HG03378 (cell line): ENCODE measurements at regions not wholly inside any gene's neighbourhood (a gene's known extent, or its start where the extent isn't known, plus 50 kb on each side); places are given as distances from the start of the nearest gene placed in this dataset.
A peak's percentile ranks its signal among the peaks of the same experiment; 100 is the strongest.

Source experiments
- ATAC-seq: cut with Tn5 transposase; IDR thresholded peaks from one replicate; pipeline ENCODE4 v1.9.1; 2021; ENCODE audit warnings: mild to moderate bottlenecking, moderate library complexity; ENCODE audit not compliant: unreplicated experiment

- no peak for ATAC-seq
These were observed 214.6 kb downstream of the PRL start for GRCh38 chr6:22082218-22082617.

DNA sequence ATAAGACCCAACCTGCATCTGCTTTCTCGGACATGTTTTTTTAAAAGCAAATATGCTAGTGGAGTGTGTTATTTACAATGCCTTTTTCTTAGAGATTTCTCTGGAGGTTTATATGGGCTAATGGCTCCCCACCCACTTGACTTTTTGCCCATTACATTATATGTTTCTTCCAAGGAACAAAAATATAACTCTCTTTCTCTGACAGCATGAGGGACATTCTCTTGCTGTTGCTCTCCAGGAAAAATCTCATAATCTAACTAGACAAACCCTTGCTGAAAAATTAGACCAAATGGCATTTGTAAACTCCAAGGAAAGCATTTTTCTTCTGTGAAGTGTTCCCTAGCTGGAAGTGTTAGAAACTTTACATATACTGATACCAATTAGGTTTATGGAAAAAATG lies 213.7 kb downstream of the PRL start:
- no peak for ATAC-seq

GRCh38 chr6:22087960-22088706 lies 208.7 kb downstream of the PRL start:
- ATAC-seq = no peak

GRCh38 chr6:22091424-22091948 lies 205.3 kb downstream of the PRL start:
- ATAC-seq = no peak

GRCh38 chr6:22095836-22096235 lies 201.0 kb downstream of the PRL start:
- no peak for ATAC-seq

GRCh38 chr6:22098601-22099031 lies 198.2 kb downstream of the PRL start:
- ATAC-seq = no peak

GRCh38 chr6:22099231-22099630 lies 197.6 kb downstream of the PRL start:
- ATAC-seq = no peak

DNA sequence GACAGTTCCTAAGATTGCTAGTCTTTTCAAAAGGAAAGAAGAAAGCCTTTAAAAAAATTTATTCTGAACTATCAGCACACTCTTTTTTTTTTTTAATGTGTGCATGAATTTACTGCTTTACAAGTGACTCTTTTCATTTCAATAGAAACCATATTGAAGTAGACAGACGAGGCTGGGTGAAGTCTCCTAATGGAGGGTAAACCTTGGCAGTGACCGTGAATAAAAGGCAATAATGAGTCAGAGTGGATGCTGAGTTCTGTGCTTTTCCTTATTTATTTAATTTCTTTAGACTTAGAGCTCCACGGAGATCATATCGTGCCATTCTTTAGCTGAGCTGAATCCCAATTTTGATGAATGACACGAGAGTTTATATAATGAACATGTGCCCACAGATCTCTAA lies 196.9 kb downstream of the PRL start:
- ATAC-seq = no peak

DNA sequence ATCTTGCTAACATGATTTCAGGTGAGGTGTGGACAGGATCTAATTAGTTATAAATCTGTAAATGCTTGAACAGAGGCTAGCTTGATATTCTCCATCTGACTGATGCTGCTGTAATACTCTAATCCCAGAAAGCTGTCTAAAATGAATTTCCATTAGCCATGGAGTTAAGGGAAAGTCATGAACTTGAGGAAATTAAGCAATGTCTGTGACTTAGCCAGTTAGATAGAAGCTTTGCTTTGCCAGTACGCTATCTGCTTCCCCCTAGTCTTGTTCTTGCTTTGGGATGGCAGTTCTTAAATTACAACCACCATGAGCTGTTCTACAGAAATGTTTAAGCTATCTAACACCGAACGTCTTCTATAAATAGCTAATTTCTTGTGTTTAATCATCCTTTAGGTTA lies 195.7 kb downstream of the PRL start:
- no peak for ATAC-seq

GRCh38 chr6:22102671-22103070 lies 194.2 kb downstream of the PRL start:
- ATAC-seq = peak; percentile 97

GRCh38 chr6:22106451-22106850 lies 190.4 kb downstream of the PRL start:
- ATAC-seq = no peak

DNA sequence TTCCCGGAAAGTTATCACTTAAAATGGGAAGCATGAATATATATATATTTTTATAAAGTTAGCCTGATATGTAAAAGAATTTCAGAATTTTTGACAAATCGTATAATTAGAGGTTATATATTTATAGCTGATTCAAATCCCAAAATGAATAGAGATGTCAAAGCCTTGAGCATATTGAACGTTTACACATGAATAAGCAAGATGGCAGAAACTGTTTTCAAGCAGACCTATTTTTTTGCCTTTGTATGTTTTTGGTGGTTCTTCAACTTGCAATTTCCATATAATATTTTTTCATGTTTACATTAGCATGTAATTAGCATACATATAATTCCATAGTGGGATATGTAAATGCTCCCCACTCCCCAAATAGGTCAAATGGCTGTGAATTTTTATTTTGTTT lies 189.9 kb downstream of the PRL start:
- ATAC-seq = no peak

DNA sequence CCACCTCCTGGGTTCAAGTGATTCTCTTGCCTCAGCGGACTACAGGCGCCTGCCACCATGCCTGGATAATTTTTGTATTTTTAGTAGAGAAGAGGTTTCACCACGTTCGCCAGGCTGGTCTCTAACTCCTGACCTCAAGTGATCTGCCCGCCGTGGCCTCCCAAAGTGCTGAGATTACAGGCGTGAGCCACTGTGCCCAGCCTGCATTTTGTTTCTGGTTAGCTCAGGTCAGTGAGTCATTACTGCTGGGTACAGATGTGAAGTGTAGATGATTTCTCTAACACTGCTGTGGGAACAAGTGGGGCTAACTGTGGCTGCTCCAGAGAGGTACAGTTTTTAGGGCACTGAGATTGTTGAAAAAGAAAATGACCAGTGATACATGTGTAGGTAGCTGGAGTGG lies 188.6 kb downstream of the PRL start:
- ATAC-seq = no peak

- no peak for ATAC-seq
These were observed 186.8 kb downstream of the PRL start for GRCh38 chr6:22110061-22110460.

DNA sequence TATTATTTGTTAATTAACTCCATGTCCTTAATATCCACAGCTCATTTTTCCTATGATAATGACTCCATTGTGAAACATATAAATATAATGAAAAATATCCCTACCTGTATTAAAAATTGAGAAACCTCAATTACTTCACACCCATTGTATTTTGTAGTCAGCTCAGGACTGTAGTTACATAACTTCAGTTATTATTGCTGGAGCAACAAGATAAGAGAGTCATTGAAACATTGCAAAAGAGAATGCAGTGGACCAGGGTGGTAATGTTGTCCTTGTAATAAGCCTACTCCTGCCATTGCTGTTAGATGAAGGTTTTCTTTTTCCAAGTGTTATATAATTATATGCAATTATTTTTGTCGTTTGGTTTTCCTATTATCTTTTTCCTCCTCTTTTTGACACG lies 184.4 kb downstream of the PRL start:
- no peak for ATAC-seq

DNA sequence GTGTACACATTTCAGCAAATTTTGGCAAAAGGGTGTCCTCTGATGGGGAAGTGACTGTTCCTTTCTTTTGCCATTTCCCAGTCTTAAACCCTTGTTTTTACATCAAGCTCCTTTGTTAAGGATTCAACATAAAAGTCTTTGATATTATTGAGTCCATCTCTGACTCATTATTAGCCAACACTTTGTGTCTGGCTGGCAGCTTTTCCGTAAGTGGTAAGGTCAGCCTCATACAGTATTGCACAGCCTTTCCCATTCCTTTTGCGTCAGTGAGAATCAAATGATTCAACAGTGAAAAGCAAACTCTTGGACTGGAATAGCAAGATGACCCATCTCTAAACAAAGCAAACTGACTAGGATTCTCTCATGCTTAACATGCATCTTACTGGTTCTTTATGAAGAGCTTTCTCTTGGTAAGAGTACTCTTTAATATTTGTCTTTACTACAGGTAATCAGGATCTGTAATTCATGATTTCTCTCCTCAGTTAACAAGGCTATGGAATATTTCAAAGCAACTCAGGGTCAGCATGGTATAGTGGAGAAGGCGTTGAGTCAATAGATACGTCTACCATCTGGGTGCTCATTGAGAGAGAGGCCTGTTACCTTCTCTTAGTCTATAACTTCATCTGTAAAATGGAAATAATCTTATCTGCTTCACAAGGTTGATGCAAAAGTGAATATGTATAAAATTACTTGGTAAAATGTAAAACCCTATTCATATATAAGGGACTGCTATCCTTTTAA lies 183.6 kb downstream of the PRL start:
- ATAC-seq = no peak

- no peak for ATAC-seq
These were observed 181.3 kb downstream of the PRL start for GRCh38 chr6:22115559-22115958.

DNA sequence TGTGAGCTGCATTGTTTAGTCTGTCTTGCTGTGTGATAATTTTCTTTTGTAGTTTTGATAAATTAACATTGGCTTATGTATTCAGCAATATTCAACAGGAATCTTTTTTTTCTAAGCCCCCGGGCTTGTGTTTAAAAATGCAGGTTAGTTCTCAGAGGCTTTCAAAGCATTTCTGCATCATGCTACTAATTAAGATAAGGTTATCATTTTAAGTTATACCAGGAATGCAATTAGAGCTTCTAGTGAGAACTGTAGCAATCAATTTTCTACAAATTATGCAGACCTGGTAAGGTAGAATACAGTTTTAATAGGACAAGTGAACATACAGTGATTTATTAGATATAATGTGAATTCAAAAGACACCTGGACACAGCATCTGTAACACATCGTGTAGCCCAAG lies 179.2 kb downstream of the PRL start:
- no peak for ATAC-seq

- ATAC-seq = no peak
These were observed 177.3 kb downstream of the PRL start for GRCh38 chr6:22119500-22119899.

- ATAC-seq = no peak
These were observed 172.1 kb downstream of the PRL start for GRCh38 chr6:22124756-22125155.

- ATAC-seq = no peak
These were observed 169.9 kb downstream of the PRL start for GRCh38 chr6:22126910-22127309.

DNA sequence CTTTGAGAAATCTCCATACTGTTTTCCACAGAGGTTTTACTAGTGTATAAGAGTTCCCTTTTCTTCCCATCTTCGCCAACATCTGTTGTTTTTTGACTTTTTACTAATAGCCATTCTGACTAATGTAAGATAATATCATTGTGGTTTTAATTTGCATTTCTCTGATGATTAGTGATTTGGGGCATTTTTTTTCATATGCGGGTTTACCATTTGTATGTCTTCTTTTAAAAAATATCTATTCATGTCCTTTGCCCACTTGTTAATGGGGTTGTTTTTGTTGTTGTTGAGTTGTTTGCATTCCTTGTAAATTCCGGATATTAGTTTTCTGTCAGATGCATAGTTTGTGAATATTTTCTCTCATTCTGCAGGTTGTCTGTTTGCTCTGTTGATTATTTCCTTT lies 167.1 kb downstream of the PRL start:
- ATAC-seq = no peak
